NB4 (cell line): ENCODE measurements at regions not wholly inside any gene's neighbourhood (a gene's known extent, or its start where the extent isn't known, plus 50 kb on each side); places are given as distances from the start of the nearest gene placed in this dataset.
"Not testable (repeated sequence)": the region's sequence is repeated elsewhere in the genome, so short reads cannot be mapped to it uniquely, and the experiment has no call there.

Experiments
- MYC ChIP-seq: IDR thresholded peaks from 2 replicates; pipeline ENCODE4 v1.6.1; 2011; ENCODE audit warnings: low read depth, low read length
- POLR2A ChIP-seq: IDR thresholded peaks from 2 replicates; pipeline ENCODE4 v1.6.1; 2011; ENCODE audit warnings: mild to moderate bottlenecking; ENCODE audit not compliant: insufficient read length; ENCODE audit errors: extremely low read depth
- TF ChIP-seq, protein P1 (sequence below): IDR thresholded peaks from one replicate; pipeline ENCODE4 v1.5.1; 2012; ENCODE audit warnings: low read depth, low read length

DNA sequence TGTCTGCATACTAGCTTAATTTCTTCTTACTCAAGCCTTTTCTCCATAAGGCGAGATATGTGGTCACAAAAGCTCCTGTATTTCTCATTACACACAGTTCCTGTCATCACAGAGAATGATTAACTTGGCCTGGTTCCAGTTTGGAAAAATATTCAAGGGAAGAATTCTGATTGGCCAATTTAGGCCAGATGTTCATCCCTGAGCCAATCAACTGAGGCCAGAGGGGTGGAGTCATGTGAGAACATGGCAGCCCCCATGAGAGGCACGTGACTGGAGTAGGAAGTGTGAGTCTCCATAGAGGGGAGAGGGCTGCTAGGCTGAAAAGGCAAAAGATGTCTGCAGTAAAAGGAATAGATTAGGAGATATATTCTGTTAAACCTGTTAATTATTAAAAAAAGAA lies 167.5 kb upstream of the FRG2C start:
- TF ChIP-seq, protein P1, sequence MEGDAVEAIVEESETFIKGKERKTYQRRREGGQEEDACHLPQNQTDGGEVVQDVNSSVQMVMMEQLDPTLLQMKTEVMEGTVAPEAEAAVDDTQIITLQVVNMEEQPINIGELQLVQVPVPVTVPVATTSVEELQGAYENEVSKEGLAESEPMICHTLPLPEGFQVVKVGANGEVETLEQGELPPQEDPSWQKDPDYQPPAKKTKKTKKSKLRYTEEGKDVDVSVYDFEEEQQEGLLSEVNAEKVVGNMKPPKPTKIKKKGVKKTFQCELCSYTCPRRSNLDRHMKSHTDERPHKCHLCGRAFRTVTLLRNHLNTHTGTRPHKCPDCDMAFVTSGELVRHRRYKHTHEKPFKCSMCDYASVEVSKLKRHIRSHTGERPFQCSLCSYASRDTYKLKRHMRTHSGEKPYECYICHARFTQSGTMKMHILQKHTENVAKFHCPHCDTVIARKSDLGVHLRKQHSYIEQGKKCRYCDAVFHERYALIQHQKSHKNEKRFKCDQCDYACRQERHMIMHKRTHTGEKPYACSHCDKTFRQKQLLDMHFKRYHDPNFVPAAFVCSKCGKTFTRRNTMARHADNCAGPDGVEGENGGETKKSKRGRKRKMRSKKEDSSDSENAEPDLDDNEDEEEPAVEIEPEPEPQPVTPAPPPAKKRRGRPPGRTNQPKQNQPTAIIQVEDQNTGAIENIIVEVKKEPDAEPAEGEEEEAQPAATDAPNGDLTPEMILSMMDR: not testable (repeated sequence)
- TF ChIP-seq POLR2A, MYC: not testable (repeated sequence)
